ENCODE measurements at regions not wholly inside any gene's neighbourhood (a gene's known extent, or its start where the extent isn't known, plus 50 kb on each side); places are given as distances from the start of the nearest gene placed in this dataset.
A peak's percentile ranks its signal among the peaks of the same experiment; 100 is the strongest.

DNA sequence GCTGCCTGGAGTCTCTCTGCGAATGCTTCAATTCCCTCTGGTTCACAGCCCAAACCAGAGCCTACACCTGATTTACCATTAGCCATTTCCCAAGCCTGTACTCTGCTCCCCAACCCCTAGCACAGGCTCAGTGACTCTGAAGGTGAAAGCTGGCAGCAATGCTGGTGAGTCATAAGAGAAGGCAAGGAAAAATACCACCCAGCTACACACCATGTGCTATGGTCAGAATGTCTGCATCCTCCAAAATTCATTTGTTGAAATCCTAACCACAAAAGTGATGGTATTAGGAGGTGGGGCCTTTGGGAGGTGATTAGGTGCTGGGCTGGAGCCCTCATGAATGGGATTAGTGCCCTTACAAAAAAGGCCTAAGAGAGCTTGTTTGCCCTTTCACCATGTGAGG, 117.1 kb upstream of the TJP1 start:
- in situ Hi-C loops (cut with HindIII; ENCODE audit: low sequenced_read_pairs), result no loop called here
- TF ChIP-seq CTCF (IDR thresholded peaks at IDR 0.05; ENCODE audit: low read depth, low read length), result no peak
- DNase-seq (ENCODE audit: low read depth, low spot score), result no peak
- H3K4me3 ChIP-seq (ENCODE audit: low read depth, low read length), result no peak overlapping the region

GRCh38 chr15:29938361-29939335, 116.4 kb upstream of the TJP1 start:
- no peak for DNase-seq (ENCODE audit: low read depth, low spot score)
- H3K4me3 ChIP-seq (ENCODE audit: low read depth, low read length), result no peak overlapping the region
- TF ChIP-seq CTCF (IDR thresholded peaks at IDR 0.05; ENCODE audit: low read depth, low read length), result peak; percentile 37
- in situ Hi-C loops (cut with HindIII; ENCODE audit: low sequenced_read_pairs), result no loop called here

DNA sequence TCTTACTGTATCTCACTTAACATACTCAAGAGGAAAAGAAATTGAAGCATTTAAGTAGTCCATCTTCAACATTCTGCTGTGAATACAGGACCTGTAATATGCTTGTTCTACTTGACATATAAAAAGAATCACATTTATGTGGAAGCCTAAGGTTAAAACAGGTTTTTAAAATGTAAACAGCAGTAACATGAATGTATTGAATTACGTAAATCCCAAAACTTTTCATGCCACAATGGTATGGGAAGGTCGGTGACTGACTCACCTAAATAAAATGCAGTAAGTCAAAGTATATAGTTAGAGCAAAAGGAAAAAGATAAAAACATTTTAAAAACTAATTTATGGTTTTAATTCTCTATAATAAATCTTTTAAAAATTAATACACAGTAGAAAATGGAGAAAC, 115.7 kb upstream of the TJP1 start:
- TF ChIP-seq CTCF (IDR thresholded peaks at IDR 0.05; ENCODE audit: low read depth, low read length), result no peak
- in situ Hi-C loops (cut with HindIII; ENCODE audit: low sequenced_read_pairs), result no loop called here
- peak; percentile 71 for DNase-seq (ENCODE audit: low read depth, low spot score)
- H3K4me3 ChIP-seq (ENCODE audit: low read depth, low read length), result no peak overlapping the region

- no peak for DNase-seq (ENCODE audit: low read depth, low spot score)
- TF ChIP-seq CTCF (IDR thresholded peaks at IDR 0.05; ENCODE audit: low read depth, low read length), result no peak
- H3K4me3 ChIP-seq (ENCODE audit: low read depth, low read length), result no peak overlapping the region
- in situ Hi-C loops (cut with HindIII; ENCODE audit: low sequenced_read_pairs), result no loop called here
Measured at GRCh38 chr15:29936353-29937049, 114.2 kb upstream of the TJP1 start.

DNA sequence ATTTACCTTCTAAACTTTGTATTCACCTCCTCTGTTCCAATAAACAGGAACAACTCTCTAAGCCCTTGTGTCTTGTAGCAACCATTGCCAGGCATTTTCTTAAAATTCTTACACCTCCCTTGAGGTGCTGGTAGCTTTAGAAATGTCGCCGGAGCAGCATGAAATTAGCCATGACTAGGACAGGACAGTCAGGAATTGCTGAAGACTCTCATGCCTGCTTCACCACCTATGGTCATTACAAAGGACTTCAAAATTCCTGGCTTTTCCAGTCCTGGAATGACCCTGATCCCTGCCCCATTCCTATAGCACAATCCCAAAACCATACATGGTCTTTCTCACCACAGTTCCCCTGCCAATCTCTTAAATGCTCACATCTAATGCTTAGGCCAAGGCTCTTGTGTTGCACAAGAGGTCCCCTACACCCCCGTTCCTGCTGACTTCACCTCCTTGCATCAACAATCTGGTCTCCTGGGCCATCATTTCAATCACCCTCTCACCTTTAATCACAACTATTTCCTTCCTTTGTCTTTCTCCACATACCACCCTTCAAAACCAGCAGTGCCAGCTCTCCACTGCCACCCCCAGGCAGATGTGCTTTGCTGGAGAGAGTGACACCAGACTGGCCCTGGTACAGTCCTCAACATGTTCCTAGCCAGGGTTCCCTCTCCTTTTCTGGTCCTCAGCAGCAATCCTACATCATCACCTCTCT, 113.2 kb upstream of the TJP1 start:
- no peak for DNase-seq (ENCODE audit: low read depth, low spot score)
- in situ Hi-C loops (cut with HindIII; ENCODE audit: low sequenced_read_pairs), result no loop called here
- H3K4me3 ChIP-seq (ENCODE audit: low read depth, low read length), result no peak overlapping the region
- no peak for TF ChIP-seq CTCF (IDR thresholded peaks at IDR 0.05; ENCODE audit: low read depth, low read length)

DNA sequence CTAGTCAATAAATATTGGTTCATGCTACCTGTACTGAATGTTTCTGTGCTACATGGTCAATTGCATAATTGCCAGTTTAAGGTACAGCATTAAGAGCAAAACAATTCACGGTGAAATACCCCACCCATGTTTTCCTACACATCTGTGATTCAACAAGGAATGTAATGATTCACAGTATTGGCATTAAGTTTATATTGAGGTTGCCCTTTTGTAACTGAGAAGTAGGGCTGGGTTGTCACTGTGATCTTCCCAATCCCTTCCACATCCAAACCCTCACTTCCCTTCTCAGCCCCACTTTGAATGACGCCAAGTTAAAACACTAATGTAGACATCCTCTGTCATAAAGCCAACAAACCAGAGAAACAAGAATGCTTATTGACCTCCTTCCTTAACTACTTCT, 112.0 kb upstream of the TJP1 start:
- in situ Hi-C loops (cut with HindIII; ENCODE audit: low sequenced_read_pairs), result no loop called here
- peak; percentile 76 for DNase-seq (ENCODE audit: low read depth, low spot score)
- H3K4me3 ChIP-seq (ENCODE audit: low read depth, low read length), result no peak overlapping the region
- no peak for TF ChIP-seq CTCF (IDR thresholded peaks at IDR 0.05; ENCODE audit: low read depth, low read length)

Measured in astrocyte of the spinal cord (primary cell).